Neuronal stem cell (in vitro differentiated cells): ENCODE measurements at regions not wholly inside any gene's neighbourhood (a gene's known extent, or its start where the extent isn't known, plus 50 kb on each side); places are given as distances from the start of the nearest gene placed in this dataset.

Source experiments
- DNase-seq: peaks from one replicate; pipeline ENCODE4 v3.0.0-alpha.2; 2013; ENCODE audit warnings: low spot score
- H2AFZ ChIP-seq: one replicate; pipeline ENCODE4 v1.6.1; 2013; ENCODE audit warnings: mild to moderate bottlenecking, low read length, inconsistent platforms
- H2AK5ac ChIP-seq: 2 replicates; pipeline ENCODE4 v1.6.1; 2013; ENCODE audit warnings: low read depth, mild to moderate bottlenecking, inconsistent platforms, low read length, moderate library complexity, mixed read lengths
- H2BK120ac ChIP-seq: 2 replicates; pipeline ENCODE4 v1.6.1; 2013; ENCODE audit warnings: low read depth, mild to moderate bottlenecking, inconsistent platforms, low read length, moderate library complexity, mixed read lengths
- H2BK12ac ChIP-seq: one replicate; pipeline ENCODE4 v1.6.1; 2013; ENCODE audit warnings: low read length, inconsistent platforms
- H2BK15ac ChIP-seq: 2 replicates; pipeline ENCODE4 v1.6.1; 2013; ENCODE audit warnings: mild to moderate bottlenecking, low read length, inconsistent platforms, mixed read lengths
- H2BK5ac ChIP-seq: one replicate; pipeline ENCODE4 v1.6.1; 2013; ENCODE audit warnings: inconsistent platforms, mild to moderate bottlenecking, low read length, moderate library complexity
- H3K14ac ChIP-seq: one replicate; pipeline ENCODE4 v1.6.1; 2013; ENCODE audit warnings: low read length, inconsistent platforms
- H3K18ac ChIP-seq: 2 replicates; pipeline ENCODE4 v1.6.1; 2013; ENCODE audit warnings: low read length, inconsistent platforms
- H3K23ac ChIP-seq: 2 replicates; pipeline ENCODE4 v1.6.1; 2013; ENCODE audit warnings: low read depth, mild to moderate bottlenecking, mixed read lengths, low read length, inconsistent platforms; ENCODE audit not compliant: poor library complexity
- H3K27ac ChIP-seq: replicated peaks from 3 replicates; pipeline ENCODE4 v1.5.1; 2013; ENCODE audit warnings: low read length, inconsistent platforms
- H3K27me3 ChIP-seq, 3 experiments: 2 replicates each; pipeline ENCODE4 v1.6.1; 2013; ENCODE audit warnings: low read length in 3 of 3, mild to moderate bottlenecking in 2 of 3, inconsistent platforms in 1 of 3, low read depth in 1 of 3, mixed read lengths in 1 of 3, moderate library complexity in 1 of 3; ENCODE audit not compliant: control insufficient read depth in 3 of 3, insufficient read depth in 3 of 3
- H3K36me3 ChIP-seq, 2 donors: replicated peaks in 1 of 2; 2 replicates each; pipeline ENCODE4 v1.6.1; 2013; ENCODE audit warnings: low read length in 2 of 2; ENCODE audit not compliant: control insufficient read depth in 2 of 2, insufficient read depth in 2 of 2
- H3K4ac ChIP-seq: 2 replicates; pipeline ENCODE4 v1.6.1; 2013; ENCODE audit warnings: inconsistent platforms, mild to moderate bottlenecking, low read length, moderate library complexity
- H3K4me1 ChIP-seq, 2 donors: 1 replicate in 1 of 2; 2 replicates in 1 of 2; pipeline ENCODE4 v1.6.1; 2013; ENCODE audit warnings: low read length in 2 of 2, low read depth in 1 of 2; ENCODE audit not compliant: control insufficient read depth in 2 of 2, insufficient read depth in 1 of 2
- H3K4me2 ChIP-seq: one replicate; pipeline ENCODE4 v1.6.1; 2013; ENCODE audit warnings: mild to moderate bottlenecking, low read length, inconsistent platforms; ENCODE audit not compliant: insufficient read depth, poor library complexity, severe bottlenecking
- H3K4me3 ChIP-seq, 2 donors: 2 replicates each; pipeline ENCODE4 v1.5.1; 2013; ENCODE audit warnings: low read length in 2 of 2, mild to moderate bottlenecking in 2 of 2, inconsistent platforms in 1 of 2, moderate library complexity in 1 of 2
- H3K79me1 ChIP-seq: one replicate; pipeline ENCODE4 v1.6.1; 2013; ENCODE audit warnings: low read depth, mild to moderate bottlenecking, inconsistent platforms, low read length, moderate library complexity
- H3K9ac ChIP-seq: one replicate; pipeline ENCODE4 v1.6.1; 2013; ENCODE audit warnings: mild to moderate bottlenecking, low read depth, low read length, inconsistent platforms; ENCODE audit not compliant: poor library complexity
- H3K9me3 ChIP-seq, 2 donors: replicated peaks in 1 of 2; 2 replicates each; pipeline versions ENCODE3 to v1.6.1; 2013; ENCODE audit warnings: low read length in 2 of 2, mild to moderate bottlenecking in 2 of 2, inconsistent platforms in 1 of 2, low read depth in 1 of 2, mixed read lengths in 1 of 2, moderate library complexity in 1 of 2; ENCODE audit not compliant: control insufficient read depth in 2 of 2, insufficient read depth in 1 of 2
- H4K8ac ChIP-seq: one replicate; pipeline ENCODE4 v1.6.1; 2013; ENCODE audit warnings: low read depth, mild to moderate bottlenecking, inconsistent platforms, low read length, moderate library complexity
- H4K91ac ChIP-seq: one replicate; pipeline ENCODE4 v1.6.1; 2013; ENCODE audit warnings: low read length, low read depth, mild to moderate bottlenecking, inconsistent platforms; ENCODE audit not compliant: poor library complexity
- WGBS, 2 donors: extraction: QIAGEN DNeasy Blood & Tissue Kit; methylation state at CpG; one replicate each; pipeline ENCODE4 v1.1.7; 2013; ENCODE audit warnings: missing lambda C conversion rate in 2 of 2, mixed read lengths in 1 of 2; ENCODE audit not compliant: insufficient read length in 2 of 2, insufficient replicate concordance in 1 of 2; ENCODE audit errors: extremely low coverage in 2 of 2; 5-methylcytosine and 5-hydroxymethylcytosine counted together

GRCh38 chr5:174236070-174236469 lies 190.6 kb downstream of the NSG2 start:
- Histone ChIP-seq H4K8ac (no peak overlapping the region), H4K91ac (no peak overlapping the region), H3K9ac (no peak overlapping the region), H2BK5ac (no peak overlapping the region), H3K4me3 (no peak overlapping the region), H2AK5ac (no peak overlapping the region), H2BK12ac (no peak overlapping the region), H3K79me1 (no peaks in the 10 kb centered on the region), H3K14ac (no peak overlapping the region), H2AFZ (no peak overlapping the region), H3K27ac (no peak overlapping the region), H3K9me3 (no peaks in the 10 kb centered on the region), H3K4me2 (no peak overlapping the region), H3K4me1 (peaks cover 0 to 3% of the 10 kb centered on the region in 2 donors), H3K4ac (no peak overlapping the region), H3K23ac (no peak overlapping the region), H3K27me3 (no peaks in the 10 kb centered on the region), H2BK120ac (no peak overlapping the region), H2BK15ac (no peak overlapping the region), H3K18ac (no peak overlapping the region), H3K36me3 (no peaks in the 10 kb centered on the region)
- no CpG with 5 or more reads among the region's 5 CpGs for WGBS, 2 donors
- DNase-seq: no peak

DNA sequence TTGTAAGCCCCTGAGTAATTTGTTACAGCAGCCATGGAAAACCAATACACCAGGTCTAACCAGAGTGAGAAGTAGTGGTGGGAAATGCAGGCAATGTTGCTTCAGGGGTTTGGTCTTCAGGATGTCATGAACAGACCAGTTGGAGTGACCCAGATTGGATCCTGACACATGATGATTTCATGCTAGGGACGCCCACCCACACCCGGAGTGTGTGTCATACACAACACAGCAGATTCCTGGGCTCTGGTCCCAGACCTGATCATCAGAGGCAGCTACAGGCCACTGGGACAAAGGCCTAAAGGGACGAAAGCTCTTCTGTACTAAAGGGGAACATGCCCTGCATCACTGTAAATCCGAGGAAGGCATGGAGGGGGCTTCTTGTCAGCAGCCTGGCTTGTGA lies 194.2 kb downstream of the NSG2 start:
- no peak overlapping the region for H3K14ac ChIP-seq
- H3K18ac ChIP-seq: no peak overlapping the region
- H2BK5ac ChIP-seq: no peak overlapping the region
- no CpG with 5 or more reads among the region's 4 CpGs for WGBS, 2 donors
- no peak overlapping the region for H2BK15ac ChIP-seq
- H4K91ac ChIP-seq: no peak overlapping the region
- no peak overlapping the region for H2BK120ac ChIP-seq
- no peak overlapping the region for H3K23ac ChIP-seq
- H3K4me2 ChIP-seq: no peak overlapping the region
- H3K4ac ChIP-seq: no peak overlapping the region
- H3K9me3 ChIP-seq: no peaks in the 10 kb centered on the region
- H3K4me3 ChIP-seq: no peak overlapping the region
- no peaks in the 10 kb centered on the region for H3K27me3 ChIP-seq
- no peak overlapping the region for H2BK12ac ChIP-seq
- H3K27ac ChIP-seq: no peak overlapping the region
- no peak for DNase-seq
- H3K4me1 ChIP-seq: no peaks in the 10 kb centered on the region
- no peaks in the 10 kb centered on the region for H3K79me1 ChIP-seq
- no peak overlapping the region for H4K8ac ChIP-seq
- H3K36me3 ChIP-seq: no peaks in the 10 kb centered on the region
- no peak overlapping the region for H3K9ac ChIP-seq
- H2AFZ ChIP-seq: no peak overlapping the region
- H2AK5ac ChIP-seq: no peak overlapping the region

GRCh38 chr5:174242573-174242972 lies 197.1 kb downstream of the NSG2 start:
- Histone ChIP-seq H3K79me1 (no peaks in the 10 kb centered on the region), H2AFZ (no peak overlapping the region), H3K4me3 (no peak overlapping the region), H3K9ac (no peak overlapping the region), H2BK5ac (no peak overlapping the region), H3K27ac (no peak overlapping the region), H3K4me1 (peaks cover 0 to 10% of the 10 kb centered on the region in 2 donors), H4K8ac (no peak overlapping the region), H2BK15ac (no peak overlapping the region), H3K4me2 (no peak overlapping the region), H4K91ac (no peak overlapping the region), H2AK5ac (no peak overlapping the region), H3K4ac (no peak overlapping the region), H3K18ac (no peak overlapping the region), H3K23ac (no peak overlapping the region), H3K36me3 (no peaks in the 10 kb centered on the region), H2BK120ac (no peak overlapping the region), H3K27me3 (no peaks in the 10 kb centered on the region), H3K9me3 (no peaks in the 10 kb centered on the region), H2BK12ac (no peak overlapping the region), H3K14ac (no peak overlapping the region)
- no peak for DNase-seq
- no CpG with 5 or more reads among the region's 3 CpGs for WGBS, 2 donors

- H3K23ac ChIP-seq: no peak overlapping the region
Measured at GRCh38 chr5:174243904-174244303, 198.4 kb downstream of the NSG2 start.

More at GRCh38 chr5:174243904-174244303, 198.4 kb downstream of the NSG2 start:
- Histone ChIP-seq H3K18ac (no peak overlapping the region), H2BK12ac (no peak overlapping the region), H3K14ac (no peak overlapping the region), H3K27me3 (no peaks in the 10 kb centered on the region), H2BK120ac (no peak overlapping the region), H3K4ac (no peak overlapping the region), H3K27ac (no peak overlapping the region), H3K36me3 (no peaks in the 10 kb centered on the region), H3K79me1 (no peaks in the 10 kb centered on the region), H3K4me3 (no peak overlapping the region), H2AK5ac (no peak overlapping the region), H2AFZ (no peak overlapping the region), H4K8ac (no peak overlapping the region), H4K91ac (no peak overlapping the region), H3K4me1 (peaks cover 0 to 12% of the 10 kb centered on the region in 2 donors), H3K4me2 (no peak overlapping the region), H2BK5ac (no peak overlapping the region), H3K9me3 (peaks cover 0 to 3% of the 10 kb centered on the region in 2 donors), H3K9ac (no peak overlapping the region), H2BK15ac (no peak overlapping the region)
- no peak for DNase-seq
- WGBS, 2 donors: no CpG with 5 or more reads among the region's 2 CpGs
